ENCODE measurements at regions not wholly inside any gene's neighbourhood (a gene's known extent, or its start where the extent isn't known, plus 50 kb on each side); places are given as distances from the start of the nearest gene placed in this dataset.
"Not testable (repeated sequence)": the region's sequence is repeated elsewhere in the genome, so short reads cannot be mapped to it uniquely, and the experiment has no call there.

GRCh38 chr12:84043355-84043754 is 869.2 kb downstream of the SLC6A15 start:
- no peak for DNase-seq (ENCODE audit: low spot score)

GRCh38 chr12:84038242-84038641 is 874.4 kb downstream of the SLC6A15 start:
- DNase-seq (ENCODE audit: low spot score), result no peak

- DNase-seq (ENCODE audit: low spot score), result no peak
Measured at GRCh38 chr12:84036912-84037311, 875.7 kb downstream of the SLC6A15 start.

- DNase-seq (ENCODE audit: low spot score), result no peak
Measured at GRCh38 chr12:84035766-84036165, 876.8 kb downstream of the SLC6A15 start.

- no peak for DNase-seq (ENCODE audit: low spot score)
Measured at GRCh38 chr12:84034871-84035270, 877.7 kb downstream of the SLC6A15 start.

GRCh38 chr12:84033162-84033561 is 879.4 kb downstream of the SLC6A15 start:
- DNase-seq (ENCODE audit: low spot score), result no peak

GRCh38 chr12:84018556-84019179 is 893.9 kb downstream of the SLC6A15 start:
- not testable (repeated sequence) for DNase-seq (ENCODE audit: low spot score)

GRCh38 chr12:84016956-84017355 is 895.6 kb downstream of the SLC6A15 start:
- no peak for DNase-seq (ENCODE audit: low spot score)

- no peak for DNase-seq (ENCODE audit: low spot score)
Measured at GRCh38 chr12:83997423-83997822, 915.2 kb downstream of the SLC6A15 start.

- no peak for DNase-seq (ENCODE audit: low spot score)
Measured at GRCh38 chr12:83996671-83997070, 915.9 kb downstream of the SLC6A15 start.

GRCh38 chr12:83985084-83985483 is 927.5 kb downstream of the SLC6A15 start:
- no peak for DNase-seq (ENCODE audit: low spot score)

- no peak for DNase-seq (ENCODE audit: low spot score)
Measured at GRCh38 chr12:83980398-83980797, 932.2 kb downstream of the SLC6A15 start.

- no peak for DNase-seq (ENCODE audit: low spot score)
Measured at GRCh38 chr12:83979785-83980184, 932.8 kb downstream of the SLC6A15 start.

- no peak for DNase-seq (ENCODE audit: low spot score)
Measured at GRCh38 chr12:83971781-83972180, 940.8 kb downstream of the SLC6A15 start.

GRCh38 chr12:83960767-83961166 is 951.8 kb downstream of the SLC6A15 start:
- no peak for DNase-seq (ENCODE audit: low spot score)

- DNase-seq (ENCODE audit: low spot score), result no peak
Measured at GRCh38 chr12:83958997-83959396, 953.6 kb downstream of the SLC6A15 start.

GRCh38 chr12:83954956-83955601 is 957.5 kb downstream of the SLC6A15 start:
- no peak for DNase-seq (ENCODE audit: low spot score)

GRCh38 chr12:83954071-83954789 is 958.4 kb downstream of the SLC6A15 start:
- DNase-seq (ENCODE audit: low spot score), result no peak

- no peak for DNase-seq (ENCODE audit: low spot score)
Measured at GRCh38 chr12:83945871-83946270, 966.7 kb downstream of the SLC6A15 start.

GRCh38 chr12:83939718-83940117 is 972.9 kb downstream of the SLC6A15 start:
- DNase-seq (ENCODE audit: low spot score), result no peak

GRCh38 chr12:83933615-83934014 is 979.0 kb downstream of the SLC6A15 start:
- no peak for DNase-seq (ENCODE audit: low spot score)

GRCh38 chr12:83932011-83932410 is 980.6 kb downstream of the SLC6A15 start:
- DNase-seq (ENCODE audit: low spot score), result no peak

GRCh38 chr12:83931451-83931850 is 981.1 kb downstream of the SLC6A15 start:
- no peak for DNase-seq (ENCODE audit: low spot score)

Data from activated CD4-positive, alpha-beta T cell treated with anti-CD3 and anti-CD28 coated beads, Interleukin-2, Interleukin-4, amounts not matched to agents 100 ng/mL and 50 ng/mL, durations not matched to agents 16 hours and 8 hours (primary cell).